SW480 (cell line): ENCODE measurements at regions not wholly inside any gene's neighbourhood (a gene's known extent, or its start where the extent isn't known, plus 50 kb on each side); places are given as distances from the start of the nearest gene placed in this dataset.

Source experiments
- DNase-seq: peaks from one replicate; pipeline ENCODE4 v3.0.0-alpha.2; 2016; ENCODE audit warnings: low spot score

DNA sequence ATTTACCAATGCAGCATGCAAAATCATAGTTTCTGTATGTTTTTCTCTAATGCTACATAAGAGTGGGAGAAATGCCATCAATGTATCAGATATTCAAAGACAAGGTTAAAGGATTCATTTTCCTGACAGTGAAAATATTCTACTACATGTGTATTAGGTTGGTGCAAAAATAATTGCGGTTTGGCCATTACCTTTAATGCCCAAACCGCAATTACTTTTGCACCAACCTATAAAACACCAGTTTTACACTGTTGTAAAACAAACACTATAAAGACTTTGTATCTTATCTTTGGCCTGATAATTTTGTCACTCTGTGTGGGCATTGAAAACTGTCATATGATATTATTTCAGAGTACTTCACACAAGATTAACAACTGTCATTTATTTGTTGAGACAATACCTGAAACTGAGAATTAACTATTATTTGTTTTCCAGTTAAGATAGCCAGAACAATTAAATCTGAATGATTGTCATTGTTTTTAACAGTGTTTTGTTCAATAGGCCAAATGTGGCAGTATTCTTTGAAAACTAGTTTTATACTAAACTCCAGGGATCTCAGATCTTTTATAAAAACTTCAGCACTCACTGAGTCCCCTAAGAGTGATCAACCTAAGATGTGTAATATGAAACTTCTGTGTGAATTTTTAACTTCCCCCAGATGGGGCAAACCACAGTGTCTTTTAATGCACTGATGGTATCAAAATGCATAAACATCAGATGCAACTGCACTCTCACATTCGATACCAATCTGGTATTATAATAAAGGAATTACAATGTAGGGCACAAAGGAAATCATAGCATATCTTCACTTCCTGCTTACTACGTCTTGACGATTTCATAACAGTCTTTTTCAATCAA is 53.8 kb upstream of the FBN2 start:
- no peak for DNase-seq

DNA sequence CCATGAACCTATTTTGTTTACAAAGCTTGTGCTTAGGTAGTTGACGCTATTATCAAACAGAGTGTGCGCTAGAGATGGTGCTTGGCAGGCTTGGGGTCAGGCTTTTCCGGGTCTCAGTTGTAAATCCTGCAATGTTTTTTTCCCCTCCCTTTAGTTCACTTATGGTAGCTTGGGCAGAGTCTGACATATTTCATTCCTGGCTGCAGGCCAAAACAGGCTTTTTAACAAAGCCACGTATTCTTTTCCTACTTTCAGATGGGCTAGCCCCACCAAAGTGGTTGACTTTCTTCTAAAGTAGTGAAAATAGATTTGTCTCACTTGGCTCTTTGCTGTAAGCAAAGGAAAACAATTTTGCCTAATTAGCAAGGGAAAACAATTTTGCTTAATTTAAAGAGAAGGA is 58.0 kb upstream of the FBN2 start:
- DNase-seq: no peak

DNA sequence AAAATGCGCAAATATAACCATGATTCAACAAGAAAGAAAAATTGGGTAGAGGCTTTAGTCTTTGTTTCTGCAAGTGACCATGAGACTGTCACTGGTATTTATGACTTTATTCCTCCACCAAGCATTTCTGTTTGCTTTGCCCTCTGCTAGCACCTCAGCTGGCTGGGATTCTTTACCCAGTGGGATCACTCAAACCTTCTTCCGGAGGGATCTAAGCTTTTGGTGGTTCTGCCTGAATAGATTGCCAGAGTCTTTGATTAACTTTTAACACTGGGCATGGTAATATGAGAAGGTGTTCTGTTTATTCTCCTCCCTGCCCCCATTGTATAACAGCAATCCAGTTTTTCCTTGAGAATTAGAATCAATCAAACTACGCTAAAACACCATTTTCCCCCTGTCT is 59.1 kb upstream of the FBN2 start:
- DNase-seq: no peak

DNA sequence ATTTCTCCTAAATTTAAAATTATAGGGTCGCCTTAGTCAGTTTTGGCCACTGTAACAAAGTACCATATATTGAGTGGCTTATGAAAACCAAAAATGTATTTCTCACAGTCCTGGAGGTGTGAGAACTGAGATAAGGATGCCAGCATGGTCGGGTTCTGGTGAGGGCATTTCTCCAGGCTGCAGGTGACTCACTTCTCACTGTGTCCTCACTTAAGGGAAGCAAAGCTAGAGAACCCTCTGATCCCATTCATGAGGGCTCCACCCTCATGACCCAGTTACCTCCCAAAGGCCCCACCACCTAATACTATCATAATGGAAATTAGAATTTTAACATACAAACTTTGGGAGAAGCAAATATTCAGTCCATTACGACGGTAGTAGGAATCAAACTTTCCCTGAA is 75.1 kb upstream of the FBN2 start:
- DNase-seq: no peak

GRCh38 chr5:128613766-128614165 is 75.7 kb upstream of the FBN2 start:
- no peak for DNase-seq

DNA sequence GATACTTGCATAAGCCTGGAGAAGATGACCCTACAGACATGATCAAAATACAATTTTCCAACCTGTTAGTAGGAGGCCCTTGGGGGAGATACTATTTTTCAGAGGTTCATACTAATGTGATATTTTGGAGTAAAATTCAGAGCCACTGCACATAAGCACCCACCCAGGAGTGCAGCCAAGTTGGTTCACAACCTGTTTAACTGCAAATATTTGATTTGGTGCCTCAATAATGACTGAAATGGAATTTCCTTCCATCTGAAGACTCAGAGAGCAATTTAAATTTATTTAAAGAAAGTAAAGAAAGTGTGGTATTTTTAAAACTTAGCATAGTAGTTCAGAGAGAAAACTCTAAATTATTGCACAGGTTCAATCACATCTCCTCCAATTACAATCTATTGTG is 77.5 kb upstream of the FBN2 start:
- DNase-seq: no peak

DNA sequence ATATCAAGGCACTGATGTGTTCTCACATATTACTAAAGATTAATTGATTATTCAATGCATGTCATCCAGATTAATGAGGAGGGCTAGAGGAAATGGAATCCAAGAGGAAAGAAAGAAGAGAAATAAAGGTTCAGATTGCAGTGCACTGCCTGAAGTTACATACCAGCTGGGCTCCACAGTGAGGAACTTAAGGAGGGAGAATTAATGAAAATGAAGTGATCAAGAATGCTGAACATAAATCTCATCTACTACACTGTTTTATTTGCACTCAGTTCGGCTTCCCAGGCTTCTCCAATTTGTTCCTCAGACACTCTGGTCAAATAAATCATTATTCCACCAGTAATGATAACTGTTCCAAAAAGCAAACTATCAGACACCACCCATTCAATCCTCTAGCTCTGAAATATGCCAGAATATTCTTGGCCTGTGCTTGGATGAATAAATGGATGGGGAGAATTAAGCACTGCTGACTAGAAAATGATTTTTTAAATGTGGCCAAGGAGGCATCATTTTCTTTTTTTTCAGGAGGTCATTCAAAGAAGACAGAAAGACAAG is 88.6 kb upstream of the FBN2 start:
- DNase-seq: no peak

GRCh38 chr5:128627939-128628338 is 89.9 kb upstream of the FBN2 start:
- DNase-seq: no peak

- no peak for DNase-seq
Observed at GRCh38 chr5:128629157-128629556, 91.1 kb upstream of the FBN2 start.

DNA sequence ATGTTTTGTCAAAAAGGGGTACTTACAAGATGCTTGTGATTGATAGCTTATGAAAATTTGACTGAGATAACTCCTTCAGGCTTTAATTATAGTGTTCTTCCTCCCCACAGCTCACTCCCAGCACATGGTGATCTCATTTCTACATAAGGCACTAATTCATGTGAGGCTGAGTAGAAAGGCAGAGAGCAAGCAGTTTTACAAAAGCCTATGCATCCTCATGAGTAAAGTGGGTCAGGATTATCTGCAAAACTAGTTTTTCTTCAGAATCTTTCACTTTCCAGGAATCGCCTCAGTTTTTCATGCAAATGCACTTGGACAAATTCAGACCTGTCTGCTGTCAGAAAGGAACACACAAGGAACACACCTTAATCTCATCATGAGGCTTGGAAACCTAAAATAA is 92.1 kb upstream of the FBN2 start:
- no peak for DNase-seq

DNA sequence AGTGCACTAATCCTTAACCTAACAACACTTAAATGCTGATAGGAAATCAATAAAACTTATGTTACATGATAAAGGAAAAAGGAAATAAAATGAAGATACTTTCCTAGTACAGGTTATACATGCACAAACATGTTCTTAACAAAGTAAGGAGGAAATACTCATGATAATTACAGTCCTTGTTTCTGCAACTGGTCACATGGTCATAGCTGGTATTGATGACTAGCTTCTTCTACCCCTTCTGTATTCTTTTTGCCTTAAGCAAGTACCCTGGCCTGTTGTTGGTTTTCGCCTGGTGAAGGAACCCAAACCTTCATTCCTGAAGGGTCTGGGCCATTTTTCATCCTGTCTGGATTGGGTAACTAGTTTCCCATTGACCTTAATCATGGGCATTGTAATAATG is 93.7 kb upstream of the FBN2 start:
- no peak for DNase-seq

- DNase-seq: peak; percentile 9
Observed at GRCh38 chr5:128632264-128632663, 94.2 kb upstream of the FBN2 start.

GRCh38 chr5:128633901-128634300 is 95.9 kb upstream of the FBN2 start:
- no peak for DNase-seq

- no peak for DNase-seq
Observed at GRCh38 chr5:128635379-128635778, 97.3 kb upstream of the FBN2 start.

DNA sequence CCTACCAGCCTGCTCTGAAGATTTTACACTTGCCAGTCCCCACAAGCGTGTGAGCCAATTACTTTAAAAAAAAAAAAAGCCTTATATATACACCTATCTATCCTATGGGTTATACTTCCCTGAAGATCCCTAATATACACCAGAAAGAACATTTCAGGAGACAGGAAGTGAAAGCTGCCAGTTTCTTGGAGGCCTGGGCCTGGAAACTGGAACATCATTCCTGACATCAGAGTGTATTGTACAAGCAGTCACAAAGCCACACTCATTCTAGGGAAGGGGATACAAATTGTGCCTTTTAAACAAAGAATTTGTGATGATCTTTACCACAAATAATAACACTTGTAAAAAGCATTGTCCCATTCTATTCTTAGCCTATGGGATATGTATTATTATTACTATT is 98.3 kb upstream of the FBN2 start:
- no peak for DNase-seq

DNA sequence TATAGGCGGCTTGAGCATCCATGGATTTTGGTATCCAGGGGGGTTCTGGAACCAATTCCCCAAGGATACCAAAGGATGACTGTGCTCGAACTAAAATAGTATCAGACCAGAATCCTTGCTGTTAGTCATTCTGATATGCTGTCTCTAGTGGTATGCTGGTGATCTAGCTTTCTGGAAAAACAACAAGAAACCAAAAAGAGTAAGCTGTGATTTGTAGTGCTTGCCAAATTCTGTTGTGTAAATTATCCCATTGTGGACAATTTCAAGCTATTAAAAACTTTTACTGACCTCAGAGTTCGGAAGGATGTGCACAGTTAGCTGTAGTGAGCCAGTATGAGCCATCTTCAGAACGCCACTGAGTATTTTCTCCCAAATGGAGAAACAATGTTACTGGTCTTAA is 99.0 kb upstream of the FBN2 start:
- no peak for DNase-seq

GRCh38 chr5:128641861-128642260 is 103.8 kb upstream of the FBN2 start:
- no peak for DNase-seq

GRCh38 chr5:128644863-128645262 is 106.8 kb upstream of the FBN2 start:
- no peak for DNase-seq

DNA sequence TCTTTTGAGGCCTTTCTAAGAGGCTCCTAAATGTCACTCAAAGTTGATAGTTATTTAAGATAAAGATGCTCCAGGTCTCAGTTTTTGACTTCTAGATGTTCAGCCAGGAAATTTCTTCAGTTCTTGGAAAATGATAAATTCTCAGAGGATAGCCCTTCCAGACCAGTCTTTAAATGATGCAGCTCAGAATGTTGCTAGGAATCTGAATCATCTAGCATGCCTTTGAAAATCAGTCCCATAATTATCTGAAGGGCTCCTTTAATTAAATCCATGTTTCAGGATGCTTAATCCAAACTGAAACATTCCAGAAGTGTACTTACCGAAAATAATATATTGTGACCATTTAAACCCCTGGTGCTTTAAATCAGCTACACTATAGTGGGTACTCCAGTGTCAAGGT is 107.5 kb upstream of the FBN2 start:
- no peak for DNase-seq

- DNase-seq: no peak
Observed at GRCh38 chr5:128646176-128646575, 108.1 kb upstream of the FBN2 start.

- no peak for DNase-seq
Observed at GRCh38 chr5:128649192-128649591, 111.1 kb upstream of the FBN2 start.

- no peak for DNase-seq
Observed at GRCh38 chr5:128662997-128663396, 125.0 kb upstream of the FBN2 start.

GRCh38 chr5:128665747-128666355 is 127.8 kb upstream of the FBN2 start:
- no peak for DNase-seq

DNA sequence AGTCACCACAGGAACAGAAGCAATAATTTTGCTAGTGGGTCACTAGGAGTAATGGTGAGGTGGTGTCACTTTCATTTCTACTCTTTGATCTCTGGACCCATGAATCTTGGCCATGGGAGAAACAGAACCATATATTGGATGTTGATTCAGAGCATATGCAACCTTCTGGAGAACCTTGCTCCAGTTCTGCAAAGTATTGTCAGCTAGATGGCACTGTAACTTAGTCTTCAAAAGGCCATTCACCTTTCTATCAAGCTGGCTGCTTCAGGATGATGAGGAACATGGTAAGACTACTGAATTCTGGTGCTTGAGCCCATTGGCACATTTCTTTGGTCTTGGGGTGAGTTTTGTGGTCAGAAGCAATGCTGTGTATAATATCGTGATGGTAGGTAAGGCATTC is 129.1 kb upstream of the FBN2 start:
- peak; percentile 38 for DNase-seq
